ENCODE measurements at regions not wholly inside any gene's neighbourhood (a gene's known extent, or its start where the extent isn't known, plus 50 kb on each side); places are given as distances from the start of the nearest gene placed in this dataset.
"Not testable (repeated sequence)": the region's sequence is repeated elsewhere in the genome, so short reads cannot be mapped to it uniquely, and the experiment has no call there.

- ATAC-seq, result no peak
- no peaks in the 10 kb centered on the region for H3K9me3 ChIP-seq
- H3K4me1 ChIP-seq, result no peaks in the 10 kb centered on the region
- no peak for DNase-seq
- H3K4me3 ChIP-seq, result no peak overlapping the region
- WGBS (ENCODE audit: insufficient coverage, low coverage, low lambda C conversion rate, missing lambda C conversion rate), result 77% methylated on average over 7 of the region's 7 CpGs
- no peaks in the 10 kb centered on the region for H3K27me3 ChIP-seq
- intact Hi-C loops (cut with DNase I), result no loop called here
- no peak for TF ChIP-seq CTCF (IDR thresholded peaks at IDR 0.05)
- TF ChIP-seq POLR2A (IDR thresholded peaks at IDR 0.05), result no peak
- H3K36me3 ChIP-seq, result no peaks in the 10 kb centered on the region
- no peak overlapping the region for H3K27ac ChIP-seq
These were observed 134.8 kb downstream of the BACH1 start for GRCh38 chr21:29433366-29434059.

GRCh38 chr21:29434081-29434480, 135.4 kb downstream of the BACH1 start:
- DNase-seq (no peak), ATAC-seq (no peak)
- H3K9me3 ChIP-seq, result no peaks in the 10 kb centered on the region
- H3K36me3 ChIP-seq, result no peaks in the 10 kb centered on the region
- WGBS (ENCODE audit: insufficient coverage, low coverage, low lambda C conversion rate, missing lambda C conversion rate), result 76% methylated on average over 7 of the region's 7 CpGs
- no peak overlapping the region for H3K4me3 ChIP-seq
- TF ChIP-seq CTCF (IDR thresholded peaks at IDR 0.05), result no peak
- no peak for TF ChIP-seq POLR2A (IDR thresholded peaks at IDR 0.05)
- no peaks in the 10 kb centered on the region for H3K4me1 ChIP-seq
- H3K27ac ChIP-seq, result no peak overlapping the region
- intact Hi-C loops (cut with DNase I), result no loop called here
- H3K27me3 ChIP-seq, result no peaks in the 10 kb centered on the region

- H3K4me1 ChIP-seq; H3K4me3 ChIP-seq; H3K27me3 ChIP-seq; H3K9me3 ChIP-seq; intact Hi-C loops (cut with DNase I); H3K36me3 ChIP-seq; H3K27ac ChIP-seq; DNase-seq; ATAC-seq: not testable (repeated sequence)
- WGBS (ENCODE audit: insufficient coverage, low coverage, low lambda C conversion rate, missing lambda C conversion rate), result 100% methylated on average over 2 of the region's 2 CpGs
These were observed 136.3 kb downstream of the BACH1 start for GRCh38 chr21:29434982-29435381.

- intact Hi-C loops (cut with DNase I), result no loop called here
- H3K4me1 ChIP-seq, result no peaks in the 10 kb centered on the region
- ATAC-seq, result peak in 2 of 4 donors; percentile 34 to 52
- DNase-seq, result no peak
- no peak overlapping the region for H3K4me3 ChIP-seq
- H3K27ac ChIP-seq, result no peak overlapping the region
- H3K9me3 ChIP-seq, result no peaks in the 10 kb centered on the region
- 64% methylated on average over 4 of the region's 5 CpGs for WGBS (ENCODE audit: insufficient coverage, low coverage, low lambda C conversion rate, missing lambda C conversion rate)
- TF ChIP-seq CTCF (IDR thresholded peaks at IDR 0.05) (no peak), POLR2A (IDR thresholded peaks at IDR 0.05) (no peak)
- H3K36me3 ChIP-seq, result no peaks in the 10 kb centered on the region
- no peaks in the 10 kb centered on the region for H3K27me3 ChIP-seq
These were observed 137.4 kb downstream of the BACH1 start for GRCh38 chr21:29436143-29436542.

GRCh38 chr21:29436650-29437049, 137.9 kb downstream of the BACH1 start:
- no peak overlapping the region for H3K27ac ChIP-seq
- ATAC-seq, result no peak

More at GRCh38 chr21:29436650-29437049, 137.9 kb downstream of the BACH1 start:
- Histone ChIP-seq H3K4me3 (no peak overlapping the region), H3K9me3 (no peaks in the 10 kb centered on the region), H3K4me1 (no peaks in the 10 kb centered on the region), H3K27me3 (no peaks in the 10 kb centered on the region), H3K36me3 (no peaks in the 10 kb centered on the region)
- no peak for DNase-seq
- no peak for TF ChIP-seq CTCF (IDR thresholded peaks at IDR 0.05)
- no peak for TF ChIP-seq POLR2A (IDR thresholded peaks at IDR 0.05)
- WGBS (ENCODE audit: insufficient coverage, low coverage, low lambda C conversion rate, missing lambda C conversion rate), result 75% methylated on average over 2 of the region's 2 CpGs
- intact Hi-C loops (cut with DNase I), result no loop called here

Measured in right lobe of liver (tissue), 6 donors.